DOHH2 (cell line): ENCODE measurements at regions not wholly inside any gene's neighbourhood (a gene's known extent, or its start where the extent isn't known, plus 50 kb on each side); places are given as distances from the start of the nearest gene placed in this dataset.

ENCODE experiments used
- H3F3A ChIP-seq: fragments of 200-600 bp; sonication (generic), shearing (Covaris generic); 2 replicates; pipeline ENCODE4 v1.6.0; 2016; ENCODE audit warnings: antibody characterized with exemption, mild to moderate bottlenecking; ENCODE audit not compliant: control insufficient read depth, insufficient read depth
- H3K27ac ChIP-seq: fragments of 200-600 bp; sonication (generic); 2 replicates; pipeline ENCODE4 v1.5.1; 2014; ENCODE audit warnings: low read depth, mild to moderate bottlenecking, low read length, moderate library complexity
- H3K27me3 ChIP-seq: fragments of 200-600 bp; sonication (generic); 2 replicates; pipeline ENCODE4 v1.6.1; 2014; ENCODE audit warnings: mild to moderate bottlenecking, low read length, mixed read lengths; ENCODE audit not compliant: control insufficient read depth
- H3K36me3 ChIP-seq: fragments of 200-600 bp; sonication (generic); 2 replicates; pipeline ENCODE4 v1.6.1; 2014; ENCODE audit warnings: mild to moderate bottlenecking, low read length, moderate library complexity, mixed read lengths; ENCODE audit not compliant: control insufficient read depth
- H3K4me1 ChIP-seq: fragments of 200-600 bp; sonication (generic); 2 replicates; pipeline ENCODE4 v1.6.1; 2014; ENCODE audit warnings: mild to moderate bottlenecking, low read length, mixed read lengths; ENCODE audit not compliant: control insufficient read depth
- H3K4me2 ChIP-seq: fragments of 200-600 bp; sonication (generic); 2 replicates; pipeline ENCODE4 v1.6.0; 2014; ENCODE audit warnings: mild to moderate bottlenecking, low read length, moderate library complexity
- H3K4me3 ChIP-seq: fragments of 200-600 bp; sonication (generic); 2 replicates; pipeline ENCODE4 v1.5.1; 2014; ENCODE audit warnings: mild to moderate bottlenecking, low read length, mixed read lengths
- H3K79me2 ChIP-seq: fragments of 200-600 bp; sonication (generic); 2 replicates; pipeline ENCODE4 v1.6.1; 2014; ENCODE audit warnings: mild to moderate bottlenecking, low read length, mixed read lengths; ENCODE audit not compliant: control insufficient read depth
- H3K9me2 ChIP-seq: fragments of 200-600 bp; sonication (generic); replicated peaks from 2 replicates; pipeline ENCODE4 v1.6.1; 2014; ENCODE audit warnings: mild to moderate bottlenecking, low read length, mixed read lengths; ENCODE audit not compliant: control insufficient read depth
- H3K9me3 ChIP-seq: fragments of 200-600 bp; sonication (generic); 2 replicates; pipeline ENCODE4 v1.6.1; 2014; ENCODE audit warnings: antibody characterized with exemption, low read length, mixed read lengths; ENCODE audit not compliant: control insufficient read depth, insufficient read depth
- H4K20me1 ChIP-seq: fragments of 200-600 bp; sonication (generic); 2 replicates; pipeline ENCODE4 v1.6.0; 2014; ENCODE audit warnings: low read depth, mild to moderate bottlenecking, antibody characterized with exemption, low read length, moderate library complexity; ENCODE audit not compliant: control insufficient read depth, insufficient read depth
- EZH2phosphoT487 ChIP-seq: fragments of 200-600 bp; sonication (generic); IDR thresholded peaks from 2 replicates; pipeline ENCODE4 v1.6.1; 2017; ENCODE audit warnings: borderline replicate concordance, mild to moderate bottlenecking, antibody characterized with exemption, low read length, moderate library complexity, mixed read lengths
- TF ChIP-seq, protein P1 (sequence below): fragments of 200-600 bp; sonication (generic); IDR thresholded peaks from one replicate; pipeline ENCODE4 v1.5.1; 2014; ENCODE audit warnings: antibody characterized with exemption, mild to moderate bottlenecking, low read depth, low read length; ENCODE audit not compliant: poor library complexity, severe bottlenecking

DNA sequence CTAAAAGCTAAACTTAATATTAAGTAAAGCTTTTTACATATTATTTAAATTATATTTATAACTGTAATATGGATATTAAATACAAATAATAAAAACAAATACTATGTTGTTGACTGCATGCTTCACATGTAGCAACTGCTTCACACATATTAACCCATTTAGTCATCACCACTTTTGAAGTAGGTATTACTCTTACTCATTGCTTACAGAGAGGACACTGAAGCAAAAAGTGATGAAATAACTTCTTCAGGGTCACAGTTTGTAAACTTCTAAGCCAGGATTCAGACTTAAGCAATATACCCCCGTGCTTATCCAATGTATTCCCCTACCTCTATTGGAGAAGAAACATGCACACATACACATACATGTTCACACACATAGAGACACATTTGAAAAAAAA lies 166.6 kb downstream of the DKK2 start:
- no peak for TF ChIP-seq EZH2phosphoT487
- TF ChIP-seq, protein P1, sequence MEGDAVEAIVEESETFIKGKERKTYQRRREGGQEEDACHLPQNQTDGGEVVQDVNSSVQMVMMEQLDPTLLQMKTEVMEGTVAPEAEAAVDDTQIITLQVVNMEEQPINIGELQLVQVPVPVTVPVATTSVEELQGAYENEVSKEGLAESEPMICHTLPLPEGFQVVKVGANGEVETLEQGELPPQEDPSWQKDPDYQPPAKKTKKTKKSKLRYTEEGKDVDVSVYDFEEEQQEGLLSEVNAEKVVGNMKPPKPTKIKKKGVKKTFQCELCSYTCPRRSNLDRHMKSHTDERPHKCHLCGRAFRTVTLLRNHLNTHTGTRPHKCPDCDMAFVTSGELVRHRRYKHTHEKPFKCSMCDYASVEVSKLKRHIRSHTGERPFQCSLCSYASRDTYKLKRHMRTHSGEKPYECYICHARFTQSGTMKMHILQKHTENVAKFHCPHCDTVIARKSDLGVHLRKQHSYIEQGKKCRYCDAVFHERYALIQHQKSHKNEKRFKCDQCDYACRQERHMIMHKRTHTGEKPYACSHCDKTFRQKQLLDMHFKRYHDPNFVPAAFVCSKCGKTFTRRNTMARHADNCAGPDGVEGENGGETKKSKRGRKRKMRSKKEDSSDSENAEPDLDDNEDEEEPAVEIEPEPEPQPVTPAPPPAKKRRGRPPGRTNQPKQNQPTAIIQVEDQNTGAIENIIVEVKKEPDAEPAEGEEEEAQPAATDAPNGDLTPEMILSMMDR: no peak
- H3F3A ChIP-seq: no peaks in the 10 kb centered on the region
- H3K27me3 ChIP-seq: no peaks in the 10 kb centered on the region
- H3K27ac ChIP-seq: no peak overlapping the region
- no peaks in the 10 kb centered on the region for H4K20me1 ChIP-seq
- no peaks in the 10 kb centered on the region for H3K4me1 ChIP-seq
- no peaks in the 10 kb centered on the region for H3K36me3 ChIP-seq
- no peak overlapping the region for H3K4me2 ChIP-seq
- H3K9me3 ChIP-seq: no peaks in the 10 kb centered on the region
- H3K79me2 ChIP-seq: no peaks in the 10 kb centered on the region
- no peak overlapping the region for H3K4me3 ChIP-seq
- H3K9me2 ChIP-seq: no peaks in the 10 kb centered on the region

DNA sequence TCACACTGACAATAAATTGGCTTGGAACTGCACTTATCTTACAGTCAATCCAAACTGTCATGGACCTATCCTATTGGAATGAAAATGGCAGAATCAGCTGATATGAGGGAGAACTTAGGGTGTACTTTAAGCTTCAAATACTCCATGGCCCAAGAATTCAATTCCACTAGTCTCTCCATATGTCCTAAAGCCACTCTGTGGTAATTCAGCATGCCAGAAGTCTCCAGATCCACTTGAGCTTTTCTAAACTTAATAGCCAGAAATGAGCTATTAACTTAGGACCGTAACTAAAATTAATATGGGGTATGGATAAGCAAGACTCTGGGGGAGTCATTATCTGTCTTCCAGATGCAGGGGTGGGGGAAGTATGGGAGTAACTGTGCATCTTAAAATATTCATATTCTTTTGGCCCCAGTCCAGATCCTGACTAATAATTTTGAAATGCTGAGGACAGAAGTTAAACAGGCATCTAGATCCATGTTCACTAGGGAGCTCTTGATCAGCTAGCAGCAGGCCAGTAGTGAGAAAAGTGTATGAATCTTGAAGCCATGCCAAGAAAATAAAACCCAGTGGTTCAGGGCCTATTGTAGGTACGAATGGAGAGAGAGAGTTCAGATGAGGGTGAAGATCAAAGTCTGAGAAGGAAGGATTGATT lies 167.6 kb downstream of the DKK2 start:
- Histone ChIP-seq H3K79me2 (no peaks in the 10 kb centered on the region), H4K20me1 (no peaks in the 10 kb centered on the region), H3K36me3 (no peaks in the 10 kb centered on the region), H3K4me1 (no peaks in the 10 kb centered on the region), H3K27ac (no peak overlapping the region), H3K27me3 (no peaks in the 10 kb centered on the region), H3F3A (no peaks in the 10 kb centered on the region), H3K4me3 (no peak overlapping the region), H3K4me2 (no peak overlapping the region), H3K9me3 (no peaks in the 10 kb centered on the region), H3K9me2 (no peaks in the 10 kb centered on the region)
- no peak for TF ChIP-seq EZH2phosphoT487
- TF ChIP-seq, protein P1: no peak

DNA sequence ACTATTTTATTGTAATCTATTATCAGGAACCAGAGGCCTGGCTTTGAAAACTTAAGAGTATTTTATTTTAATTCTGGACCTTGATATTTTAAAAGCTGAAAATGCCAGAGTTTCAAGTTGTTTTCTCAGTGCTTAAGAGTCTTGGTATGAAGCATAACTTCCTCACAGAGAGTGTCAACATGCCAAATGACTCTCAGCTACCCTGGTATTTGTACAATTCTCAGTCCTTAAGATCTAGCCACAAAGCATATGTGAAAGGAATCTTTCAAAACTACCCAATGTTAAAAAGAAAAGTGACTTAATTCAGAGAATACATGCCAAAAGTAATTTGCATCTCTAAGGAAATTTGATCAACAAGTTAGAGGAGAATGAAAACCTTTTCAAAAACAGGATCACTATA lies 171.9 kb downstream of the DKK2 start:
- Histone ChIP-seq H3K36me3 (no peaks in the 10 kb centered on the region), H3K4me2 (no peak overlapping the region), H3K79me2 (no peaks in the 10 kb centered on the region), H3F3A (no peaks in the 10 kb centered on the region), H3K9me2 (no peaks in the 10 kb centered on the region), H3K27me3 (no peaks in the 10 kb centered on the region), H3K4me3 (no peak overlapping the region), H3K4me1 (no peaks in the 10 kb centered on the region), H3K27ac (no peak overlapping the region), H3K9me3 (no peaks in the 10 kb centered on the region), H4K20me1 (no peaks in the 10 kb centered on the region)
- TF ChIP-seq, protein P1: no peak
- no peak for TF ChIP-seq EZH2phosphoT487
